ENCODE measurements at regions not wholly inside any gene's neighbourhood (a gene's known extent, or its start where the extent isn't known, plus 50 kb on each side); places are given as distances from the start of the nearest gene placed in this dataset.

- TF ChIP-seq CTCF (IDR thresholded peaks at IDR 0.05; ENCODE audit: low read depth, low read length, poor library complexity, severe bottlenecking): no peak
- no peak for TF ChIP-seq EZH2phosphoT487 (IDR thresholded peaks at IDR 0.05; ENCODE audit: borderline replicate concordance, low read length)
These were observed 68.0 kb upstream of the GALNT9 start for GRCh38 chr12:132397152-132397933.

Measured in DOHH2 (cell line).